ENCODE measurements at regions not wholly inside any gene's neighbourhood (a gene's known extent, or its start where the extent isn't known, plus 50 kb on each side); places are given as distances from the start of the nearest gene placed in this dataset.

DNA sequence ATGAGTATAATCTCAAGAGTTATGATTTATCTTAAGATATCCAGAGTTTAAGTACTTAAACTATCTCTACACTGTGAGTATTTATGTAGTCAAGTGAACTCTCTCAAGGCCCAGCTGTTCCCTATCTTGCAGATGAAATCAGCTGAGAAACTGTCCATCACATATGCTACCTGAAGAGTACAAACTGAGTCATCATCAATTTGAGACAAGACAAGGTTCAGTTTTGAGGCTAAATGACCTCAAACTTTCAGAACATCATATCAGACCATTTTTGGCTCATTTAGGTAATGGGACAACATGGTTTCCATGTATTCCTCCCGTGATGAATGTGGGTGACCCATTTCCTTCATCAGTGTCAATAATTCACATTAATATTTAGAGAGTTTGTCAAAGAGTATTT lies 53.1 kb upstream of the AUTS2 start:
- H3K36me3 ChIP-seq: no peaks in the 10 kb centered on the region
- intact Hi-C loops (cut with DNase I): no loop called here
- no peaks in the 10 kb centered on the region for H3K27me3 ChIP-seq

More for the DNA sequence above, 53.1 kb upstream of the AUTS2 start:
- DNase-seq (ENCODE audit: low spot score in 2 of 2): no peak
- TF ChIP-seq, protein P1, sequence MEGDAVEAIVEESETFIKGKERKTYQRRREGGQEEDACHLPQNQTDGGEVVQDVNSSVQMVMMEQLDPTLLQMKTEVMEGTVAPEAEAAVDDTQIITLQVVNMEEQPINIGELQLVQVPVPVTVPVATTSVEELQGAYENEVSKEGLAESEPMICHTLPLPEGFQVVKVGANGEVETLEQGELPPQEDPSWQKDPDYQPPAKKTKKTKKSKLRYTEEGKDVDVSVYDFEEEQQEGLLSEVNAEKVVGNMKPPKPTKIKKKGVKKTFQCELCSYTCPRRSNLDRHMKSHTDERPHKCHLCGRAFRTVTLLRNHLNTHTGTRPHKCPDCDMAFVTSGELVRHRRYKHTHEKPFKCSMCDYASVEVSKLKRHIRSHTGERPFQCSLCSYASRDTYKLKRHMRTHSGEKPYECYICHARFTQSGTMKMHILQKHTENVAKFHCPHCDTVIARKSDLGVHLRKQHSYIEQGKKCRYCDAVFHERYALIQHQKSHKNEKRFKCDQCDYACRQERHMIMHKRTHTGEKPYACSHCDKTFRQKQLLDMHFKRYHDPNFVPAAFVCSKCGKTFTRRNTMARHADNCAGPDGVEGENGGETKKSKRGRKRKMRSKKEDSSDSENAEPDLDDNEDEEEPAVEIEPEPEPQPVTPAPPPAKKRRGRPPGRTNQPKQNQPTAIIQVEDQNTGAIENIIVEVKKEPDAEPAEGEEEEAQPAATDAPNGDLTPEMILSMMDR (IDR thresholded peaks at IDR 0.05): no peak
- Histone ChIP-seq H3K9me3 (peaks cover 4 to 6% of the 10 kb centered on the region in 2 donors), H3K4me1 (no peaks in the 10 kb centered on the region), H3K27ac (no peak overlapping the region), H3K4me3 (no peak overlapping the region)
